C4-2B (cell line): ENCODE measurements at regions not wholly inside any gene's neighbourhood (a gene's known extent, or its start where the extent isn't known, plus 50 kb on each side); places are given as distances from the start of the nearest gene placed in this dataset.

Experiments
- CTCF ChIP-seq: fragments of 450-650 bp; conservative IDR thresholded peaks from 2 replicates; pipeline ENCODE4 v1.5.1; 2017; ENCODE audit warnings: mild to moderate bottlenecking
- ZFX ChIP-seq: fragments of 450-650 bp; IDR thresholded peaks from 2 replicates; pipeline ENCODE4 v1.6.1; 2017

DNA sequence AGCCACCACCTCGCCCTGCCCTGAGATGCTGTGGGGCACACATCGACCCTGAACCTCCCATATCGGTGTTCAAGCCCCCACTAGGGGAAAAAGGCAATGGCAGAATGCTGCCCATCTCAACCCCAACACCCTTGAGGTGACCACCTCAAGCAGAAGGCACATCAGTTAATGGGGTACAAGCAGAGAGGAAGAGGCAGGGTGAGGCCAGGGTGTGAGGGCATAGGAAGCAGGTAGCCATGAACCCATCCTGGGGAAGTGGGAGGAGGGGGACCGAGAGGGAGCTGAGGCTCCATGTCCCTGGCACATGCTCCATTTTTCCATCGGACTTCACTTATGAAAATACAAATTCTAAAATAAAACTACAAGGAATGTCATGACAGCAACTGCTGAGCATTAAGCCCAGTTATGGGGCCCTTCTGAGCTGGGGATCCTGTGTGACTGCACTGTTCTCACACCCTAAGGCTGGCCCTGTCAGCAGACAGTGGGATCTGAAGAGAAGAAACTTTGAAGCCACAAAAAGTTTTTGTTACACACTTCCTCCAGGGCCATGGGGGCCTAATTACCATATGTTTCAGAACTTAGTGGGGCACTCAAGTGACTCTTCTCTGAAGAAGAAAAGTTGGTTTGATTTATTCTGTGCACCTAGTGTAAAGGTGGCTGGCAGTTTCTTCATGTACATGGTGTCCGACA lies 68.2 kb upstream of the FAM241A start:
- TF ChIP-seq CTCF (no peak), ZFX (no peak)
